HG03095 (cell line): ENCODE measurements at regions not wholly inside any gene's neighbourhood (a gene's known extent, or its start where the extent isn't known, plus 50 kb on each side); places are given as distances from the start of the nearest gene placed in this dataset.
"Not testable (repeated sequence)": the region's sequence is repeated elsewhere in the genome, so short reads cannot be mapped to it uniquely, and the experiment has no call there.

Source experiments
- ATAC-seq: cut with Tn5 transposase; IDR thresholded peaks from one replicate; pipeline ENCODE4 v1.9.1; 2021; ENCODE audit warnings: moderate library complexity; ENCODE audit not compliant: unreplicated experiment

- no peak for ATAC-seq
Observed at GRCh38 chr3:163347944-163348343, 1730.4 kb downstream of the SI start.

- no peak for ATAC-seq
Observed at GRCh38 chr3:163335429-163335828, 1742.9 kb downstream of the SI start.

- ATAC-seq, result no peak
Observed at GRCh38 chr3:163328680-163329079, 1749.6 kb downstream of the SI start.

- no peak for ATAC-seq
Observed at GRCh38 chr3:163327086-163327485, 1751.2 kb downstream of the SI start.

GRCh38 chr3:163315786-163316185 is 1762.5 kb downstream of the SI start:
- no peak for ATAC-seq

- ATAC-seq, result no peak
Observed at GRCh38 chr3:163306405-163306804, 1771.9 kb downstream of the SI start.

- ATAC-seq, result no peak
Observed at GRCh38 chr3:163273694-163274093, 1777.1 kb downstream of the OTOL1 start.

GRCh38 chr3:163266731-163267130 is 1770.1 kb downstream of the OTOL1 start:
- no peak for ATAC-seq

- no peak for ATAC-seq
Observed at GRCh38 chr3:163261618-163262017, 1765.0 kb downstream of the OTOL1 start.

GRCh38 chr3:163261056-163261455 is 1764.4 kb downstream of the OTOL1 start:
- ATAC-seq, result no peak

GRCh38 chr3:163218336-163218735 is 1721.7 kb downstream of the OTOL1 start:
- ATAC-seq, result no peak

GRCh38 chr3:163213838-163214237 is 1717.2 kb downstream of the OTOL1 start:
- no peak for ATAC-seq

- no peak for ATAC-seq
Observed at GRCh38 chr3:163196815-163197374, 1700.3 kb downstream of the OTOL1 start.

- no peak for ATAC-seq
Observed at GRCh38 chr3:163196245-163196644, 1699.6 kb downstream of the OTOL1 start.

GRCh38 chr3:163185721-163186350 is 1689.2 kb downstream of the OTOL1 start:
- ATAC-seq, result no peak

- no peak for ATAC-seq
Observed at GRCh38 chr3:163175970-163176369, 1679.4 kb downstream of the OTOL1 start.

- not testable (repeated sequence) for ATAC-seq
Observed at GRCh38 chr3:163172513-163172912, 1675.9 kb downstream of the OTOL1 start.

GRCh38 chr3:163166197-163166596 is 1669.6 kb downstream of the OTOL1 start:
- ATAC-seq, result no peak

GRCh38 chr3:163159306-163159705 is 1662.7 kb downstream of the OTOL1 start:
- ATAC-seq, result no peak

- ATAC-seq, result no peak
Observed at GRCh38 chr3:163139600-163139999, 1643.0 kb downstream of the OTOL1 start.

- ATAC-seq, result no peak
Observed at GRCh38 chr3:163138258-163138657, 1641.7 kb downstream of the OTOL1 start.

- no peak for ATAC-seq
Observed at GRCh38 chr3:163132111-163132510, 1635.5 kb downstream of the OTOL1 start.

GRCh38 chr3:163129287-163129686 is 1632.7 kb downstream of the OTOL1 start:
- ATAC-seq, result no peak
